ENCODE measurements at regions not wholly inside any gene's neighbourhood (a gene's known extent, or its start where the extent isn't known, plus 50 kb on each side); places are given as distances from the start of the nearest gene placed in this dataset.

- H3K4me3 ChIP-seq (ENCODE audit: low read depth, low read length, poor library complexity, severe bottlenecking) = no peak overlapping the region
- H3K27me3 ChIP-seq (replicated peaks; ENCODE audit: insufficient read depth, low read depth, low read length, poor library complexity) = no peaks in the 10 kb centered on the region
- H3K4me1 ChIP-seq (ENCODE audit: insufficient read depth, low read length, poor library complexity, severe bottlenecking) = no peaks in the 10 kb centered on the region
- TF ChIP-seq EZH2 (IDR thresholded peaks at IDR 0.05; ENCODE audit: borderline replicate concordance, low read depth, low read length, poor library complexity, severe bottlenecking) = no peak
- no peak for TF ChIP-seq CTCF (conservative IDR thresholded peaks at IDR 0.05; ENCODE audit: low read depth, low read length)
- CTCF ChIA-PET = no interaction called here
- no peak overlapping the region for H3K27ac ChIP-seq (ENCODE audit: low read depth, low read length, poor library complexity, severe bottlenecking)
- no peaks in the 10 kb centered on the region for H3K36me3 ChIP-seq (ENCODE audit: insufficient read depth, low read length, poor library complexity, severe bottlenecking)
- intact Hi-C loops (cut with micrococcal nuclease; ENCODE audit: unreplicated experiment) = no loop called here
- DNase-seq (ENCODE audit: low spot score) = no peak
- no peaks in the 10 kb centered on the region for H3K9me3 ChIP-seq (ENCODE audit: low read depth, low read length, poor library complexity, severe bottlenecking)
- no TSS peak for BruUV-seq (replicated peaks)
- POLR2A ChIA-PET (ENCODE audit: low non-redundant PET) = no interaction called here
These were observed 237.6 kb upstream of the CCNH start for GRCh38 chr5:87650284-87650683.

- Histone ChIP-seq H3K9me3 (ENCODE audit: low read depth, low read length, poor library complexity, severe bottlenecking) (no peaks in the 10 kb centered on the region), H3K4me1 (ENCODE audit: insufficient read depth, low read length, poor library complexity, severe bottlenecking) (no peaks in the 10 kb centered on the region), H3K27me3 (replicated peaks; ENCODE audit: insufficient read depth, low read depth, low read length, poor library complexity) (no peaks in the 10 kb centered on the region), H3K27ac (ENCODE audit: low read depth, low read length, poor library complexity, severe bottlenecking) (no peak overlapping the region), H3K4me3 (ENCODE audit: low read depth, low read length, poor library complexity, severe bottlenecking) (no peak overlapping the region), H3K36me3 (ENCODE audit: insufficient read depth, low read length, poor library complexity, severe bottlenecking) (no peaks in the 10 kb centered on the region)
- POLR2A ChIA-PET (ENCODE audit: low non-redundant PET) = no interaction called here
- intact Hi-C loops (cut with micrococcal nuclease; ENCODE audit: unreplicated experiment) = no loop called here
- CTCF ChIA-PET = no interaction called here
- peak; percentile 18 for DNase-seq (ENCODE audit: low spot score)
- TF ChIP-seq EZH2 (IDR thresholded peaks at IDR 0.05; ENCODE audit: borderline replicate concordance, low read depth, low read length, poor library complexity, severe bottlenecking) (no peak), CTCF (conservative IDR thresholded peaks at IDR 0.05; ENCODE audit: low read depth, low read length) (no peak)
- no TSS peak for BruUV-seq (replicated peaks)
These were observed 236.7 kb upstream of the CCNH start for GRCh38 chr5:87649455-87649854.

GRCh38 chr5:87645224-87645623, 232.5 kb upstream of the CCNH start:
- no peak overlapping the region for H3K27ac ChIP-seq (ENCODE audit: low read depth, low read length, poor library complexity, severe bottlenecking)
- H3K9me3 ChIP-seq (ENCODE audit: low read depth, low read length, poor library complexity, severe bottlenecking) = no peaks in the 10 kb centered on the region
- H3K27me3 ChIP-seq (replicated peaks; ENCODE audit: insufficient read depth, low read depth, low read length, poor library complexity) = no peaks in the 10 kb centered on the region
- H3K4me3 ChIP-seq (ENCODE audit: low read depth, low read length, poor library complexity, severe bottlenecking) = no peak overlapping the region
- no peaks in the 10 kb centered on the region for H3K36me3 ChIP-seq (ENCODE audit: insufficient read depth, low read length, poor library complexity, severe bottlenecking)
- intact Hi-C loops (cut with micrococcal nuclease; ENCODE audit: unreplicated experiment) = no loop called here
- POLR2A ChIA-PET (ENCODE audit: low non-redundant PET) = no interaction called here
- TF ChIP-seq CTCF (conservative IDR thresholded peaks at IDR 0.05; ENCODE audit: low read depth, low read length) (no peak), EZH2 (IDR thresholded peaks at IDR 0.05; ENCODE audit: borderline replicate concordance, low read depth, low read length, poor library complexity, severe bottlenecking) (no peak)
- BruUV-seq (replicated peaks) = no TSS peak
- no peak for DNase-seq (ENCODE audit: low spot score)
- no peaks in the 10 kb centered on the region for H3K4me1 ChIP-seq (ENCODE audit: insufficient read depth, low read length, poor library complexity, severe bottlenecking)
- CTCF ChIA-PET = no interaction called here

Data from A673 (cell line).